ENCODE measurements at regions not wholly inside any gene's neighbourhood (a gene's known extent, or its start where the extent isn't known, plus 50 kb on each side); places are given as distances from the start of the nearest gene placed in this dataset.

DNA sequence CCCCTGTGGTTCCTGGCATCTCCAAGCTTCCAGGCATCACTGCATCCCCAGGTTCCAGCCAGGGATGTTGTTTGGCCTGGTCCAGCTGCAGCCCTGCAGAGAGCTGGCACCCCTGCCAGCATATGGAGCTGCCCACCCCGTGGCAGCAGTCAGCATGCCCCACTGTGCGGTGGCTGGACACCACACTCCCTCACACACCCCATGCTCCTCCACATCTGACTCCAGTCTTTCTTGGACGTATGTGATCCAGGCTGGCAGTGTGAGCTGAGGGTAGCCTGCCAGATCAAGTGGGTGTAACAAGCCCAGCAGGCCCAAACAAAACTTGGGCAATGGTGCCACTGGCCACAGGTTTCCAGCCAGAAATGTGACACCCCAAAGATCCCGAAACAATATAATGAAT lies 620.4 kb downstream of the RWDD3 start:
- TF ChIP-seq, protein P1, sequence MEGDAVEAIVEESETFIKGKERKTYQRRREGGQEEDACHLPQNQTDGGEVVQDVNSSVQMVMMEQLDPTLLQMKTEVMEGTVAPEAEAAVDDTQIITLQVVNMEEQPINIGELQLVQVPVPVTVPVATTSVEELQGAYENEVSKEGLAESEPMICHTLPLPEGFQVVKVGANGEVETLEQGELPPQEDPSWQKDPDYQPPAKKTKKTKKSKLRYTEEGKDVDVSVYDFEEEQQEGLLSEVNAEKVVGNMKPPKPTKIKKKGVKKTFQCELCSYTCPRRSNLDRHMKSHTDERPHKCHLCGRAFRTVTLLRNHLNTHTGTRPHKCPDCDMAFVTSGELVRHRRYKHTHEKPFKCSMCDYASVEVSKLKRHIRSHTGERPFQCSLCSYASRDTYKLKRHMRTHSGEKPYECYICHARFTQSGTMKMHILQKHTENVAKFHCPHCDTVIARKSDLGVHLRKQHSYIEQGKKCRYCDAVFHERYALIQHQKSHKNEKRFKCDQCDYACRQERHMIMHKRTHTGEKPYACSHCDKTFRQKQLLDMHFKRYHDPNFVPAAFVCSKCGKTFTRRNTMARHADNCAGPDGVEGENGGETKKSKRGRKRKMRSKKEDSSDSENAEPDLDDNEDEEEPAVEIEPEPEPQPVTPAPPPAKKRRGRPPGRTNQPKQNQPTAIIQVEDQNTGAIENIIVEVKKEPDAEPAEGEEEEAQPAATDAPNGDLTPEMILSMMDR (IDR thresholded peaks at IDR 0.05): no peak
- TF ChIP-seq POLR2A (IDR thresholded peaks at IDR 0.05; ENCODE audit: low read depth) (no peak), POLR2AphosphoS5 (IDR thresholded peaks at IDR 0.05) (no peak)
